ENCODE measurements at regions not wholly inside any gene's neighbourhood (a gene's known extent, or its start where the extent isn't known, plus 50 kb on each side); places are given as distances from the start of the nearest gene placed in this dataset.

- H4K20me1 ChIP-seq (ENCODE audit: control insufficient read depth, extremely low read depth, insufficient read depth, low read length): no peaks in the 10 kb centered on the region
- no peak for TF ChIP-seq EZH2 (IDR thresholded peaks at IDR 0.05; ENCODE audit: low read length, missing control alignments)
- TF ChIP-seq, protein P1, sequence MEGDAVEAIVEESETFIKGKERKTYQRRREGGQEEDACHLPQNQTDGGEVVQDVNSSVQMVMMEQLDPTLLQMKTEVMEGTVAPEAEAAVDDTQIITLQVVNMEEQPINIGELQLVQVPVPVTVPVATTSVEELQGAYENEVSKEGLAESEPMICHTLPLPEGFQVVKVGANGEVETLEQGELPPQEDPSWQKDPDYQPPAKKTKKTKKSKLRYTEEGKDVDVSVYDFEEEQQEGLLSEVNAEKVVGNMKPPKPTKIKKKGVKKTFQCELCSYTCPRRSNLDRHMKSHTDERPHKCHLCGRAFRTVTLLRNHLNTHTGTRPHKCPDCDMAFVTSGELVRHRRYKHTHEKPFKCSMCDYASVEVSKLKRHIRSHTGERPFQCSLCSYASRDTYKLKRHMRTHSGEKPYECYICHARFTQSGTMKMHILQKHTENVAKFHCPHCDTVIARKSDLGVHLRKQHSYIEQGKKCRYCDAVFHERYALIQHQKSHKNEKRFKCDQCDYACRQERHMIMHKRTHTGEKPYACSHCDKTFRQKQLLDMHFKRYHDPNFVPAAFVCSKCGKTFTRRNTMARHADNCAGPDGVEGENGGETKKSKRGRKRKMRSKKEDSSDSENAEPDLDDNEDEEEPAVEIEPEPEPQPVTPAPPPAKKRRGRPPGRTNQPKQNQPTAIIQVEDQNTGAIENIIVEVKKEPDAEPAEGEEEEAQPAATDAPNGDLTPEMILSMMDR (conservative IDR thresholded peaks at IDR 0.05 in 1 of 2, IDR thresholded peaks at IDR 0.05 in 1 of 2; ENCODE audit: low read depth in 1 of 2, low read length in 2 of 2): no peak
Measured at GRCh38 chr6:120534954-120535353, 799.3 kb downstream of the TBC1D32 start.

GRCh38 chr6:120526576-120526975, 807.7 kb downstream of the TBC1D32 start:
- Histone ChIP-seq H3K27ac (ENCODE audit: insufficient read depth, low read length) (no peak overlapping the region), H3K9ac (ENCODE audit: insufficient read depth, low read length) (no peak overlapping the region), H3K36me3 (ENCODE audit: control insufficient read depth, insufficient read depth, low read length) (no peaks in the 10 kb centered on the region)

More at GRCh38 chr6:120534954-120535353, 799.3 kb downstream of the TBC1D32 start:
- no peak overlapping the region for H3K9ac ChIP-seq (ENCODE audit: insufficient read depth, low read length)
- DNase-seq (ENCODE audit: low read depth in 2 of 2): no peak
- H3K27ac ChIP-seq (ENCODE audit: insufficient read depth, low read length): no peak overlapping the region
- no peak overlapping the region for H2AFZ ChIP-seq (ENCODE audit: low read length)
- H3K4me1 ChIP-seq (ENCODE audit: control insufficient read depth, extremely low read depth, insufficient read depth, low read length): no peaks in the 10 kb centered on the region
- H3K4me3 ChIP-seq (replicated peaks in 1 of 4; ENCODE audit: control extremely low read depth in 1 of 4, insufficient read depth in 1 of 4, low read depth in 3 of 4, low read length in 4 of 4): no peak overlapping the region
- H3K27me3 ChIP-seq (ENCODE audit: control insufficient read depth, insufficient read depth, low read length): no peaks in the 10 kb centered on the region
- no peak overlapping the region for H3K4me2 ChIP-seq (ENCODE audit: extremely low read depth, insufficient read depth, low read length)
- H3K9me3 ChIP-seq (ENCODE audit: control insufficient read depth, insufficient read depth, low read depth, low read length): no peaks in the 10 kb centered on the region
- H3K36me3 ChIP-seq (ENCODE audit: control insufficient read depth, insufficient read depth, low read length): no peaks in the 10 kb centered on the region
- H3K79me2 ChIP-seq (ENCODE audit: control insufficient read depth, insufficient read depth, low read length): no peaks in the 10 kb centered on the region

DNA sequence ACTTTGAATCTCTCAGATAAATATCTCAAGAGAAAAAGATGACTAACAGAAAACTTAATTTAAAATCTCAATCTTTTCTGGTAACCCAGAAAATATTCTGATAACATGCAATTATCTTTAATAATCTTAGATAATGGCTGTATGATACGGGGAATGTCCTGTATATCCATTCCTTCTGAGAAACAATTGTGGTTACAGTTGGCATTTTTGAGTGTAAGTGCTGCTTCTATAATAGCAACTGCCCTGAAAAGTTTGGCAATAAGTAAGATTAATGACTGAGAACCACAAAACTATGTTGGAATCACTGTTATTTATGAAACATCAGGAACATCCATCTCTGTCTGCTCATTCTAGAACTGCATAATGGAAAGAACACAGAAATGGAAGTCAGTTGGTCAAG, 819.7 kb downstream of the TBC1D32 start:
- Histone ChIP-seq H3K9me3 (ENCODE audit: control insufficient read depth, insufficient read depth, low read depth, low read length) (no peaks in the 10 kb centered on the region), H3K27ac (ENCODE audit: insufficient read depth, low read length) (no peak overlapping the region), H4K20me1 (ENCODE audit: control insufficient read depth, extremely low read depth, insufficient read depth, low read length) (no peaks in the 10 kb centered on the region), H3K4me1 (ENCODE audit: control insufficient read depth, extremely low read depth, insufficient read depth, low read length) (no peaks in the 10 kb centered on the region), H3K4me3 (replicated peaks in 1 of 4; ENCODE audit: control extremely low read depth in 1 of 4, insufficient read depth in 1 of 4, low read depth in 3 of 4, low read length in 4 of 4) (no peak overlapping the region), H3K9ac (ENCODE audit: insufficient read depth, low read length) (no peak overlapping the region), H3K36me3 (ENCODE audit: control insufficient read depth, insufficient read depth, low read length) (no peaks in the 10 kb centered on the region), H3K79me2 (ENCODE audit: control insufficient read depth, insufficient read depth, low read length) (no peaks in the 10 kb centered on the region), H2AFZ (ENCODE audit: low read length) (no peak overlapping the region), H3K4me2 (ENCODE audit: extremely low read depth, insufficient read depth, low read length) (no peak overlapping the region), H3K27me3 (ENCODE audit: control insufficient read depth, insufficient read depth, low read length) (no peaks in the 10 kb centered on the region)
- no peak for TF ChIP-seq EZH2 (IDR thresholded peaks at IDR 0.05; ENCODE audit: low read length, missing control alignments)
- TF ChIP-seq, protein P1 (conservative IDR thresholded peaks at IDR 0.05 in 1 of 2, IDR thresholded peaks at IDR 0.05 in 1 of 2; ENCODE audit: low read depth in 1 of 2, low read length in 2 of 2): no peak
- no peak for DNase-seq (ENCODE audit: low read depth in 2 of 2)

More at GRCh38 chr6:120526576-120526975, 807.7 kb downstream of the TBC1D32 start:
- Histone ChIP-seq H2AFZ (ENCODE audit: low read length) (no peak overlapping the region), H3K4me1 (ENCODE audit: control insufficient read depth, extremely low read depth, insufficient read depth, low read length) (no peaks in the 10 kb centered on the region), H3K9me3 (ENCODE audit: control insufficient read depth, insufficient read depth, low read depth, low read length) (no peaks in the 10 kb centered on the region), H3K4me3 (replicated peaks in 1 of 4; ENCODE audit: control extremely low read depth in 1 of 4, insufficient read depth in 1 of 4, low read depth in 3 of 4, low read length in 4 of 4) (no peak overlapping the region), H4K20me1 (ENCODE audit: control insufficient read depth, extremely low read depth, insufficient read depth, low read length) (no peaks in the 10 kb centered on the region), H3K4me2 (ENCODE audit: extremely low read depth, insufficient read depth, low read length) (no peak overlapping the region), H3K79me2 (ENCODE audit: control insufficient read depth, insufficient read depth, low read length) (no peaks in the 10 kb centered on the region), H3K27me3 (ENCODE audit: control insufficient read depth, insufficient read depth, low read length) (no peaks in the 10 kb centered on the region)
- no peak for TF ChIP-seq EZH2 (IDR thresholded peaks at IDR 0.05; ENCODE audit: low read length, missing control alignments)
- TF ChIP-seq, protein P1 (conservative IDR thresholded peaks at IDR 0.05 in 1 of 2, IDR thresholded peaks at IDR 0.05 in 1 of 2; ENCODE audit: low read depth in 1 of 2, low read length in 2 of 2): no peak
- no peak for DNase-seq (ENCODE audit: low read depth in 2 of 2)
